ENCODE measurements at regions not wholly inside any gene's neighbourhood (a gene's known extent, or its start where the extent isn't known, plus 50 kb on each side); places are given as distances from the start of the nearest gene placed in this dataset.

- no peaks in the 10 kb centered on the region for H3K36me3 ChIP-seq
- DNase-seq (ENCODE audit: low spot score in 2 of 2), result no peak
- TF ChIP-seq EP300 (IDR thresholded peaks at IDR 0.05) (no peak), CTCF (IDR thresholded peaks at IDR 0.05) (no peak), POLR2A (IDR thresholded peaks at IDR 0.05) (no peak)
- no peaks in the 10 kb centered on the region for H3K4me1 ChIP-seq
- WGBS, 2 donors, result 86 to 90% methylated on average over 2 of the region's 2 CpGs
- no peaks in the 10 kb centered on the region for H3K9me3 ChIP-seq
- H3K27ac ChIP-seq, result no peak overlapping the region
- H3K4me3 ChIP-seq, result no peak overlapping the region
- H3K27me3 ChIP-seq, result no peaks in the 10 kb centered on the region
These were observed 447.8 kb downstream of the MED10 start for GRCh38 chr5:5930561-5930960.

- DNase-seq (ENCODE audit: low spot score in 2 of 2), result no peak
- Histone ChIP-seq H3K36me3 (no peaks in the 10 kb centered on the region), H3K27ac (no peak overlapping the region), H3K27me3 (no peaks in the 10 kb centered on the region), H3K4me3 (no peak overlapping the region), H3K9me3 (no peaks in the 10 kb centered on the region), H3K4me1 (no peaks in the 10 kb centered on the region)
- 43 to 46% methylated on average over 7 of the region's 7 CpGs for whole genome bisulfite sequencing, 2 donors
- no peak for TF ChIP-seq POLR2A (IDR thresholded peaks at IDR 0.05)
- no peak for TF ChIP-seq EP300 (IDR thresholded peaks at IDR 0.05)
- TF ChIP-seq CTCF (IDR thresholded peaks at IDR 0.05), result no peak
These were observed 448.9 kb downstream of the MED10 start for GRCh38 chr5:5929291-5930020.

- H3K9me3 ChIP-seq, result no peaks in the 10 kb centered on the region
- no peak overlapping the region for H3K4me3 ChIP-seq
- TF ChIP-seq POLR2A (IDR thresholded peaks at IDR 0.05) (no peak), EP300 (IDR thresholded peaks at IDR 0.05) (no peak), CTCF (IDR thresholded peaks at IDR 0.05) (no peak)
- no peaks in the 10 kb centered on the region for H3K4me1 ChIP-seq
- 93 to 95% methylated on average over 7 of the region's 7 CpGs for WGBS, 2 donors
- no peaks in the 10 kb centered on the region for H3K36me3 ChIP-seq
- DNase-seq (ENCODE audit: low spot score in 2 of 2), result no peak
- no peaks in the 10 kb centered on the region for H3K27me3 ChIP-seq
- H3K27ac ChIP-seq, result no peak overlapping the region
These were observed 453.2 kb downstream of the MED10 start for GRCh38 chr5:5925191-5925590.

GRCh38 chr5:5919411-5919810, 458.9 kb downstream of the MED10 start:
- Histone ChIP-seq H3K9me3 (no peaks in the 10 kb centered on the region), H3K27me3 (no peaks in the 10 kb centered on the region), H3K4me3 (no peak overlapping the region), H3K4me1 (no peaks in the 10 kb centered on the region), H3K27ac (no peak overlapping the region), H3K36me3 (no peaks in the 10 kb centered on the region)
- no peak for DNase-seq (ENCODE audit: low spot score in 2 of 2)
- 44 to 52% methylated on average over 2 of the region's 2 CpGs for WGBS, 2 donors
- TF ChIP-seq POLR2A (IDR thresholded peaks at IDR 0.05), result no peak
- TF ChIP-seq CTCF (IDR thresholded peaks at IDR 0.05), result no peak
- no peak for TF ChIP-seq EP300 (IDR thresholded peaks at IDR 0.05)

GRCh38 chr5:5906778-5907177, 471.6 kb downstream of the MED10 start:
- no peak for DNase-seq (ENCODE audit: low spot score in 2 of 2)
- no peaks in the 10 kb centered on the region for H3K36me3 ChIP-seq
- H3K27me3 ChIP-seq, result no peaks in the 10 kb centered on the region
- TF ChIP-seq CTCF (IDR thresholded peaks at IDR 0.05) (no peak), EP300 (IDR thresholded peaks at IDR 0.05) (no peak), POLR2A (IDR thresholded peaks at IDR 0.05) (no peak)
- no peaks in the 10 kb centered on the region for H3K4me1 ChIP-seq
- H3K9me3 ChIP-seq, result no peaks in the 10 kb centered on the region
- no peak overlapping the region for H3K4me3 ChIP-seq
- H3K27ac ChIP-seq, result no peak overlapping the region
- WGBS, 2 donors, result 90 to 93% methylated on average over 3 of the region's 3 CpGs
